HepG2 (cell line): ENCODE measurements at regions not wholly inside any gene's neighbourhood (a gene's known extent, or its start where the extent isn't known, plus 50 kb on each side); places are given as distances from the start of the nearest gene placed in this dataset.

Experiments
- ATAC-seq: fragments of 200-7000 bp; cut with Tn5 transposase; 3 replicates; pipeline ENCODE4 v1.9.1; 2020; ENCODE audit warnings: mild to moderate bottlenecking, moderate library complexity
- BruUV-seq: library from RNA; stranded (reverse); fragments of 400-500 nt; replicated peaks from 2 replicates; lab custom pipeline; 2021; lab: Mats Ljungman, UMichigan
- CTCF ChIA-PET: fragments of 300-600 bp; formaldehyde crosslinking; extraction: SDS; loops from one replicate; lab custom pipeline; 2021; ENCODE audit warnings: low total read pairs, inconsistent platforms, low intra/inter-chr PET ratio; lab: Yijun Ruan, JAX
- POLR2A ChIA-PET: fragments of 350-600 bp; sonication (Branson Sonifier 250); formaldehyde crosslinking; loops from one replicate; lab custom pipeline; 2020; ENCODE audit warnings: antibody characterized with exemption, inconsistent platforms; lab: Yijun Ruan, JAX
- DNase-seq: peaks from one replicate; pipeline ENCODE4 v3.0.0-alpha.2; 2015; ENCODE audit warnings: low spot score
- FAIRE-seq: peaks from 3 replicates; lab custom pipeline; 2011; peaks lifted over from hg19 to GRCh38; lab: Jason Lieb, UNC
- H2AFZ ChIP-seq: one replicate; pipeline ENCODE4 v1.6.1; 2011; ENCODE audit warnings: low read length, inconsistent platforms
- H3K27ac ChIP-seq: fragments of 300-600 bp; 3 replicates; pipeline ENCODE4 v1.8.0; 2011; ENCODE audit warnings: mixed run types, mild to moderate bottlenecking, mixed read lengths, low read length, inconsistent platforms; ENCODE audit not compliant: insufficient read depth; ENCODE audit errors: extremely low read length
- H3K27me3 ChIP-seq, 2 experiments: fragments of 200-600 bp in 1 of 2; 2 replicates in 1 of 2; 3 replicates in 1 of 2; pipeline versions ENCODE4 v1.6.0 to v1.8.0; 2011; ENCODE audit warnings: low read length in 2 of 2, mild to moderate bottlenecking in 2 of 2, moderate library complexity in 2 of 2, inconsistent platforms in 1 of 2; ENCODE audit not compliant: insufficient read depth in 2 of 2, control insufficient read depth in 1 of 2
- H3K36me3 ChIP-seq, 2 experiments: fragments of 200-600 bp in 1 of 2; replicated peaks in 1 of 2; 2 replicates in 1 of 2; 3 replicates in 1 of 2; pipeline versions ENCODE4 v1.5.1 to v1.8.0; 2011; ENCODE audit warnings: low read length in 2 of 2, inconsistent platforms in 1 of 2; ENCODE audit not compliant: insufficient read depth in 2 of 2, control insufficient read depth in 1 of 2
- H3K4me1 ChIP-seq: 2 replicates; pipeline ENCODE4 v1.5.1; 2012; ENCODE audit warnings: low read length, inconsistent platforms; ENCODE audit not compliant: insufficient read depth
- H3K4me2 ChIP-seq: 2 replicates; pipeline ENCODE4 v1.6.0; 2011; ENCODE audit warnings: low read depth, low read length, inconsistent platforms
- H3K4me3 ChIP-seq, 3 experiments: fragments of 200-600 bp in 1 of 3; sonication (generic), shearing (Covaris generic) in 1 of 3; replicated peaks in 1 of 3; 2 replicates each; pipeline ENCODE4 v1.5.1; 2011 to 2016; ENCODE audit warnings: low read length in 3 of 3, inconsistent platforms in 2 of 3, low read depth in 2 of 3, mild to moderate bottlenecking in 2 of 3, control low read depth in 1 of 3, mixed read lengths in 1 of 3; ENCODE audit not compliant: insufficient read depth in 1 of 3
- H3K79me2 ChIP-seq: one replicate; pipeline ENCODE4 v1.6.1; 2011; ENCODE audit warnings: low read length, inconsistent platforms; ENCODE audit not compliant: insufficient read depth
- H3K9ac ChIP-seq: 2 replicates; pipeline ENCODE4 v1.6.0; 2011; ENCODE audit warnings: mild to moderate bottlenecking, low read depth, low read length, inconsistent platforms; ENCODE audit not compliant: insufficient read depth
- H3K9me3 ChIP-seq: 2 replicates; pipeline ENCODE4 v1.5.1; 2012; ENCODE audit warnings: mild to moderate bottlenecking, low read length
- H4K20me1 ChIP-seq: 2 replicates; pipeline ENCODE4 v1.6.0; 2011; ENCODE audit warnings: inconsistent platforms, mild to moderate bottlenecking, low read length, moderate library complexity; ENCODE audit not compliant: insufficient read depth
- CEBPB ChIP-seq: IDR thresholded peaks from 2 replicates; pipeline ENCODE4 v1.6.1; 2011; ENCODE audit warnings: low read depth, low read length, improper control_type of control experiment, borderline replicate concordance
- CEBPG ChIP-seq: IDR thresholded peaks from 2 replicates; pipeline ENCODE4 v1.6.1; 2016
- HIVEP1 ChIP-seq: sonication (generic); formaldehyde crosslinking; IDR thresholded peaks from 2 replicates; pipeline ENCODE4 v1.4.0; 2020; ENCODE audit warnings: mild to moderate bottlenecking, missing genetic modification reagents
- STAG1 ChIP-seq: sonication (generic); formaldehyde crosslinking; IDR thresholded peaks from 2 replicates; pipeline ENCODE4 v1.4.0; 2020; ENCODE audit warnings: missing genetic modification reagents
- ZMYM4 ChIP-seq: sonication (generic); formaldehyde crosslinking; IDR thresholded peaks from 2 replicates; pipeline ENCODE4 v1.8.1; 2023; ENCODE audit warnings: mild to moderate bottlenecking, missing genetic modification reagents
- ZNF674 ChIP-seq: sonication (generic); formaldehyde crosslinking; IDR thresholded peaks from 2 replicates; pipeline ENCODE4 v1.5.0; 2020; ENCODE audit warnings: low read depth, mild to moderate bottlenecking, missing genetic modification reagents
- ZNF776 ChIP-seq: sonication (generic); formaldehyde crosslinking; IDR thresholded peaks from 2 replicates; pipeline ENCODE4 v1.4.0; 2020; ENCODE audit warnings: mild to moderate bottlenecking, missing genetic modification reagents
- WGBS: methylation state at CpG from one replicate; pipeline ENCODE4 v1.1.6; 2017; ENCODE audit warnings: low lambda C conversion rate; 5-methylcytosine and 5-hydroxymethylcytosine counted together
- in situ Hi-C: cut with HindIII; loops from 2 replicates; pipeline ENCODE4 v1.10.0; 2017; ENCODE audit warnings: low pct_unique_long_range_greater_than_20kb; ENCODE audit not compliant: extremely low pct_ligation_motif_present
- intact Hi-C: fragments of 100-400 bp; cut with micrococcal nuclease; formaldehyde crosslinking; loops from one replicate; pipeline ENCODE4 v1.10.0; 2022; ENCODE audit not compliant: unreplicated experiment

DNA sequence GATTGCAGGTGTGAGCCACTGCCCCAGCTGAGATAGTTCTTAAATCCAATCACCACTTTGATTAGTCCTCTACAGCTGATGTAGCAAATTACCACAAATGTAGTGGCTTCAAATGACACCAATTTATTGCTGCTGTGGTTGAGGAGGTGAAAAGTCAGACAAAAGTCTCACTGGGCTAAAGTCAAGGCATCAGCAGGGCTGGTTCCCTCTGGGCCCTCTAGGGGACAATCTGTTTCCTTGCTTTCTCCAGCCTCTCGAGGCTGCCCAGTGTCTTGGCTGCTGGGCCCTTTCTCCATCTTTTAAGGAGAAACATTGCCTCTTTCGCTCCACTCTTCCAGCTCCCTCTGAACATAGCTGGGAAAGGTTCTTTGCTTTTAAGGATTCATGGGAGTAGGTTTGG lies 50.5 kb upstream of the SHANK2 start:
- no peak for ATAC-seq
- WGBS: 21% methylated on average over 2 of the region's 2 CpGs

DNA sequence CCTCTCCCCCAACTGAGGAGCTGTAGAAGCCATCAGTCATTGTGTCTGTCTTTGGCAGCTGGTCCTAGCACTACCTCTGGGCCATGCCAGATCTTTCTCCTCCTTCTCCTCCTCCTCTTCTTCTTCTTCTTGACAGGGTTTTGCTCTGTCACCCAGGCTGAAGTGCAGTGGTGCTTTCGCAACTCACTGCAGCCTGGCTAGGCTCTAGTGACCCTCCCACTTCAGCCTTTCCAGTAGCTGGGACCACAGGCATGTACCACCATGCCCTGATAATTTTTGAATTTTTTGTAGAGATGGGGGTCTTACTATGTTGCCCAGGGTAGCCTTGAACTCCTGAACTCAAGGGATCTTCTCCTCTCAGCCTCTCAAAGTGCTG lies 50.1 kb upstream of the SHANK2 start:
- no peaks in the 10 kb centered on the region for H3K36me3 ChIP-seq
- H3K27me3 ChIP-seq: peaks cover 2 to 43% of the 10 kb centered on the region in 2 experiments; a peak in 4 of 5 replicates
- BruUV-seq: no TSS peak
- no peaks in the 10 kb centered on the region for H3K9me3 ChIP-seq
- DNase-seq (no peak), ATAC-seq (peak; percentile 19; the same call in 1 of the 3 replicates), FAIRE-seq (no peak)
- in situ Hi-C loops: no loop called here
- no peak overlapping the region for H2AFZ ChIP-seq
- H3K79me2 ChIP-seq: no peaks in the 10 kb centered on the region
- no peak overlapping the region for H3K4me3 ChIP-seq
- H3K27ac ChIP-seq: no peak overlapping the region
- 0 out of 2 replicates have a peak, but pooled peaks have one; percentile 29 for TF ChIP-seq ZNF776 (CRISPR knock-in tag)
- TF ChIP-seq CEBPG (CRISPR knock-in tag): peak; percentile 64
- 0 out of 2 replicates have a peak, but pooled peaks have one; percentile 27 for TF ChIP-seq HIVEP1
- TF ChIP-seq ZNF674 (CRISPR knock-in tag): no peak
- peak; percentile 63; the same call in 1 of the 2 replicates for TF ChIP-seq CEBPB
- peak overlapping the region; percentile 36; the same call in 1 of the 2 replicates for H3K4me2 ChIP-seq
- H3K9ac ChIP-seq: no peak overlapping the region
- intact Hi-C loops: no loop called here
- peaks cover 69% of the 10 kb centered on the region for H3K4me1 ChIP-seq
- WGBS: 0% methylated on average over 1 of the region's 1 CpG
- no peaks in the 10 kb centered on the region for H4K20me1 ChIP-seq
- ChIA-PET CTCF (no interaction called here), POLR2A (interaction anchor here (2.1 kb wide), 1 partner anchor 49 kb away, joined by 6 read pairs; no protein-coding TSS in a partner anchor)

More for the DNA sequence above, 50.5 kb upstream of the SHANK2 start:
- Histone ChIP-seq H3K27ac (no peak overlapping the region), H4K20me1 (no peaks in the 10 kb centered on the region), H3K36me3 (no peaks in the 10 kb centered on the region), H3K9ac (no peak overlapping the region), H3K79me2 (no peaks in the 10 kb centered on the region), H3K9me3 (no peaks in the 10 kb centered on the region), H3K4me3 (no peak overlapping the region), H2AFZ (no peak overlapping the region), H3K27me3 (peaks cover 2 to 43% of the 10 kb centered on the region in 2 experiments; a peak in 4 of 5 replicates), H3K4me2 (no peak overlapping the region), H3K4me1 (peaks cover 73% of the 10 kb centered on the region)
- in situ Hi-C loops: no loop called here
- FAIRE-seq (peak; percentile 66), DNase-seq (no peak)
- ChIA-PET CTCF (no interaction called here), POLR2A (interaction anchor here (2.1 kb wide), 1 partner anchor 49 kb away, joined by 6 read pairs; no protein-coding TSS in a partner anchor)
- BruUV-seq: no TSS peak
- TF ChIP-seq STAG1 (peak; percentile 37), ZMYM4 (CRISPR knock-in tag) (no peak)
- intact Hi-C loops: no loop called here
